HG02678 (cell line): ENCODE measurements at regions not wholly inside any gene's neighbourhood (a gene's known extent, or its start where the extent isn't known, plus 50 kb on each side); places are given as distances from the start of the nearest gene placed in this dataset.
"Not testable (repeated sequence)": the region's sequence is repeated elsewhere in the genome, so short reads cannot be mapped to it uniquely, and the experiment has no call there.

Experiments
- ATAC-seq: cut with Tn5 transposase; IDR thresholded peaks from one replicate; pipeline ENCODE4 v1.9.1; 2021; ENCODE audit warnings: mild to moderate bottlenecking, moderate library complexity; ENCODE audit not compliant: unreplicated experiment

DNA sequence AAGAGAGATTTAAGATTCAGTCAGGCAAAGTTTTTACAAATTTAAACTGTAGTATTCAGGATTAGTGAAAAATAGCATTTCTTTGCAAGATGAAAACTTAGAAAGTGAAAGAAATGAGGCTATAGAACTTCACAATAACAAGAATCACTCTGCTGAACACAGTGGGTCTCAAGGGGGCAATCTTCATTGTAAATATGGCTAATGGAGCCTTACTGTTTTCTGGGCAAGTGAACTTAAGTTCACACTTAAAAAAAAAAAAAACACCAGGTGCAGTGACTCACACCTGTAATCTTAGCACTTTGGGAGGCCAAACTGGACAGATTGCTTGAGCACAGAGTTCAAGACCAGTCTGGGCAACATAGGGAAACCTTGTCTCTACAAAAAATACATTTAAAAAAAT is 175.9 kb upstream of the SNX2 start:
- ATAC-seq, result no peak

DNA sequence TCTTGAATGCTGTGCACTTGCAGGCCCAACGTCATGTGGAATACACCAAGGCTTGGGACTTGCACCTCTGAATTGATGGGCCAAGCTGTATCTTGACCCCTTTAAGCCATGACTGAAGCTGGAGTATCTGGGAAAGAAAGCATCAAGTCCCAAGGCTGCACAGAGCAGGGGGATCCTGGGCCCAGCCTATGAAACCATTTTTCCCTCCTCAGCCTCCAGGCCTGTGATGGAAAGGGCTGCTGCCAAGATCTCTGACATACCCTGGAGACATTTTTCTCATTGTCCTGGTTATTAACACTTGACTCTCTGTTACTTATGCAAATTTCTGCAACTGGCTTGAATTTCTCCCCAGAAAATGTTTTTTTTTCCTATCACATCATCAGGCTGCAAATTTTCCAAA is 174.0 kb upstream of the SNX2 start:
- no peak for ATAC-seq

DNA sequence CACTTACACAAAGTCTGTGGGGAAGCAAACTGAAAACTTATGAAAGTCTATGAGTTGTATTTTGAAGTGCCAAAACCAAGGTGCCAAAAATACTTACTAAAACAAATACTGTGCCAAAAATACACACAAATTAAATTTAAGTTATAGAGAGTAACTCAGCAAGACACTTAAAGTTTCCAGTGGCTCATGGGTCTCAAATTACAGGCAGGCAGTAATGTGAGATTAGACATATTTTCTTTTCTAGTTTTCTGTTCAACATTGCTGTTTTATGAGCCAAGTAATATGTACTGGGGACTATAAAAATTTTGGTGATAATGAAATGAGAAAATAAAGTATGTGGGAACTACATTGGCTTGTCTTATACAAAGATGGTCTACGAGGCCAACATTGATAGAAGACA is 172.2 kb upstream of the SNX2 start:
- ATAC-seq, result no peak

DNA sequence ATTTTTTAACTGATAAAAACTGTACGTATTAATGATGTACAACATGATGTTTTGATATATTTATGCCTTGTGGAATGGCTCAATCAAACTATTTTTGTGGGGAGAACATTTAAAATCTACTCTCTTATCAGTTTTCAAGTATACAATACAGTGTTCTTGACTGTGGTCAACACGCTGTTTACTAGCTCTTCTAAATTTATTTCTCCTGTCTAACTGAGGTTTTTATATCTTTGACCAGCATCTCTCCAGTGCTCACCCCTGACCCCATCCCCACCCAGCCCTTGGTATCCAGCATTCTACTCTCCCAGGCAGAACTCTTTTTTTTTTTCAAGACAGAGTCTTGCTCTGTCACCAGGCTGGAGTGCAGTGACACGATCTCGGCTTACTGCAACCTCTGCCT is 169.6 kb upstream of the SNX2 start:
- no peak for ATAC-seq

DNA sequence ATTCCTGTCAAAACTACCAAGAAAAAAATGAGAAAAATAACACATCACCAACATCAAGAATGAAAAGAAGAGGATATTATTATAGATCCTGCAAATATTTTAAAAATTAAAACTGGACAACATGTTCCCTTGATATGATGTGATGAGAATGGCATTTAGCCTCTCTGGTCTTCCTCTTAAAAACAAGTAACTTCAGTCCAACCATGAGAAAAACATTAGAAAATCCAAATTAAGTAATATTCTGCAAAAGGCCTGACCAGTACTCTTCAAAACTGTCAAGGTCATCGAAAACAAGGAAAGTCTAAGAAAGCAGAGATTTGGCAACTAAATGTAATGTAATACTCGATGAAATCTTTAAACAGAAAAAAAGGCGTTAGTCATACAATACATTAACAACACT is 167.1 kb upstream of the SNX2 start:
- no peak for ATAC-seq

DNA sequence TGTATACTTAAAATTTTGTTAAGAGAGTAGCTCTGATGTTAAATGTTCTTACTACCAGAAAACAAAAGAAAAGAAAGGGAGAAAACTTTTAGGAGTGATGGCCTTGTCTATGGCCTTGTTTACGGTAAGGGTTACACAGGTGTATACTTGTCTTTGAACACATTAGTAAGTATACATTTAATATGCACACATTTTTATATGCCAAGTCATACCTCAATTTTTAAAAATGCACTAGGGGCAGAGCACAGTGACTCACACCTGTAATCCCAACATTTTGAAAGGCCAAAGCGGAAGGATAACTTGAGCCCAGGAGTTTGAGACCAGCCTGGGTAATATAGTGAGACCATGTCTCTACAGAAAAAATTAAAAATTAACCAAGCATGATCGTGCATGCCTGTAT is 166.7 kb upstream of the SNX2 start:
- ATAC-seq, result no peak

DNA sequence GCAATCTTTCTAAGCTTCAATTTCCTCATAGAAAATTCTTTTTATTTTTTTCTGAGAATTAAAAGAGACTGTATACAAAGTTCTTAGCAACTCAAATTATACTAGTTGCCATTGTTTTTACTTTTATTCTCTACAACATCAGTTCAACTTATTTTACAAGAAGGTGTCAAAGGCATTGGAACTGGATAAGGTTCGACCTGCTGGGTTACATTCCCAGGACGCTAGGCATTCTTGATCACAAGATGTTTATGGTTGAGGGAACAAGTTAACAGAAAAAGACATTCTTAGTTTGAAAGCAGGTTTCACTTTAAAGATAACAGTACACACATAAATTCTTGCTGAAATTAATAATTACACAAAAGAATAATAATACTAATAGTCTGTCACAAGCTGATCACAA is 163.5 kb upstream of the SNX2 start:
- no peak for ATAC-seq

DNA sequence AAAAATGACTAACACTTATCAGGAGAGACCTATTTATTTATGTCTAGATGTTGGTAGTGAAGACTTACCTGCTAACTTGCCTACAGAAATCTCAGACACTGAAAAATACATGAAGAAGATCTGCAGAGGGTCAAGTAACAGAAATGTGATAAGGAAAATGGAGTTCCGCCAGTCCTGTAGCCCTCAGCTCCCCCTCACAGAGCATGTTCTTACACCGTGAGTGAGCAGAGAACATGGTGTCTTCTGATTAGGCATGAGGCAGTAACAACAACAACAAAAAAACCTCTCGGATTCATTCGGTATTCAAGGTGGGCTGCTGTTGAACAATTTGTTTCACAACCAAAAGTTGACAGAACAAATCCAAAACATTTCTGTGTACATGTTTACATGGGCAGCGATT is 162.0 kb upstream of the SNX2 start:
- ATAC-seq, result no peak

DNA sequence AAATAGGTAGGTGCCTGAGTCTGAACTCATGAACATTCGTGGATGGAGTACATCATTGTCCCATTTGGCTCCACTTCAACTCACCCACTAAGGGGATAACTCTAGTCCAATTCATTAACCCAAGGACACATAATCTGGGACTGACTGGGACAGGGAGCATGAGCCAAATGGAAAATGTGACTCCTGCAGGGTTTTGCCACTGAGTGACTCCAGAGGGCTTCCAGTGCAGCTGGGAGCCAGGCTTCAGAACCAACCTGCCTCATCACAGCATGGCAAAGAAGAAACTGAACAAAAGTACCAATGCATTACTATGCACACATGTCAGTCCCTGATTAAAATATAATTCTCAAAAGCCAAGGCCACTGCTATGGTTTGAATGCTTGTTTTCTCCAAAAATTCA is 159.7 kb upstream of the SNX2 start:
- no peak for ATAC-seq

DNA sequence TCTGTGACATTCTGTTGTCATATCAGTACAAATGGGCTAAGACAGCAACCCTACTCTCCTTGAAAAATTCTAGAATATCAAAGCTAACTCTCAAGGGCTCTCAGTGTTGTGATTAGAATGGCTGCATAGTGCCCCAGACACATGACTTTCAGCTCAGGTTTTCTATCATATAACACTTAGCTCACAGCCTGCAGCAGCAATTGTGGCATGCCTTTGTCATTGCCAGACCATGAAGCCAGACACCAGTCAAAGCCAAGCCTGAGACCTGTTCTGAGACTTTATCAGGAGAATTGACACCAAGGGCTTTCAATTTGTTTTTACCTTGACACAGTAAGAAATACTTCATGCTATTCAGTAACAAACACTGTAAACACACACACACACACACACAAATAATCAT is 159.0 kb upstream of the SNX2 start:
- ATAC-seq, result no peak

DNA sequence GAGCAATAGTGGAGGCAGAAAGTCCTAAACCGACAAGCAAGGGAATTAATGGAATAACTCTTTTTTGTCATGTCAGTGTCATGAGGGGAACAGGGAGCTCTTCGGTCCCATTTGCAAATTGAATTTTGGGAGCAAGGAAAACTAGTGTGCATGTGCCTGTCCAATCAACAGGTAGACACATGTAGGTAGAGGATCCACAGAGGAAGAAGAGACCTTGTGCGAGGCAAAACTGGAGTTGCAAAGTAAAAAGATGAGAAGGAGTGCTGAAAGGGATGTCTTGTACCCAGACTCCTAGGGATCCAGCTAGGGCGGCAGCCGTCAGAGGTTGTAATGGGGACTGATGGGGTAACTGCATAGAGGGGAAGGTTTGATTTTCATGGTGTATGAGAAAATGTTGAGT is 156.8 kb upstream of the SNX2 start:
- ATAC-seq, result not testable (repeated sequence)

DNA sequence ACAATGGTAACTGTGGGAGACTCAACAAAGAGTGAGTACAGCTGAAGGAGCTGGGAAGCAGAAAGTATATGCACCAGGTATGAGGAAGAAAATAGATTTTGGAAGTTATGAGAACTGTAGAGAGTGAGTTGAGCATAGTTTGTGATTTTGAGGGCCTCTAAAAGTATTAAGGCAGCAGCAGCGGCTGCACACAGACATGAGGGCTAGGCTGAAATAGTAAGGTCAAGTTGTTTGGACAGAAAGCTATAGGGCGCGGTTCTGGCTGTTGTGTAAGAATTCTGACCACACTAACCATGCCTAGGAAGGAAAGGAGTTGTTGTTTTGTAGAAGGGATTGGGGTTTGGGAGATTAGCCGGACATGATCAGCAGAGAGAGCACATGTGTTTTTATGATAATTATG is 154.1 kb upstream of the SNX2 start:
- ATAC-seq, result not testable (repeated sequence)

DNA sequence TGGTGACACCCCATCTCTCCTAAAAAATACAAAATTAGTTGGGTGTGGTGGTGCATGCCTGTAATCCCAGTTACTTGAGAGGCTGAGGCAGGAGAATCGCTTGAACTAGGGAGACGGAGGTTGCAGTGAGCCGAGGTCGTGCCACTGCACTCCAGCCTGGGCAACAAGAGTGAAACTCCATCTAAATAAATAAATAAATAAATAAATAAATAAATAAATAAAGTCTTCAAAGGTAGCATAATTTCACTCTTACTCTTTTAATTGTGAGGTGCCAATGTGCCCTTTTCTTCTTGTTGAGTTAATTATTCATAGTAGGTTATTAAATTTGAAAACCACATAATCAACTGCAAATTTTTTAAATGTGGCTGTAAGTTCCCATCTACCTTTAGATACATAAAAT is 146.2 kb upstream of the SNX2 start:
- ATAC-seq, result not testable (repeated sequence)

DNA sequence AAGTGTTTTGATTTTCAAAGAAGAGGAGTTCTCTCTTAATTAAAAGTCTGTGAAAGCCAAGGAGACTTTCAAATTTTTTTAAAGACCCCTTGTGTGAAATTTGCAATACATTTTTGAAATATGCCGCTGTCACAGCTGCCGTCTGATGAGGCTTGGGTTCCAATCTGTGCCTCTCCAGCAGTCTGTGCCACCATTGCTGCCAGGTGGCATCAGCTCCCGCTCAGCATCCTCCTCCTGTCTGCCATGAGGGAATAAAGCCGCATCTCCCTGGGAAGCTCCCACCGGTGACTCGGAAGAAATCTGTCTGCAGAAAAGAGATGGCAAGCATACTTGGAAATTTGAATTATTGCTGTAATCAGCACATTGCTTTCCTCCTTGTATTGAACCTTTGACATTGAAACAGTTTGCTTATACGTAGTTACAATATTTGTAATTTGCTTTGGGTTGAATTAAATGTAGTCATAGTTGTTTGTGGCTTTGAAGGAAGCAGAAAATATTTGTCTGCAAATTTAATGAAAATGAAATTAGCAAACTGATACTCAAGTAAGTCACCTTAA is 145.7 kb upstream of the SNX2 start:
- ATAC-seq, result no peak

DNA sequence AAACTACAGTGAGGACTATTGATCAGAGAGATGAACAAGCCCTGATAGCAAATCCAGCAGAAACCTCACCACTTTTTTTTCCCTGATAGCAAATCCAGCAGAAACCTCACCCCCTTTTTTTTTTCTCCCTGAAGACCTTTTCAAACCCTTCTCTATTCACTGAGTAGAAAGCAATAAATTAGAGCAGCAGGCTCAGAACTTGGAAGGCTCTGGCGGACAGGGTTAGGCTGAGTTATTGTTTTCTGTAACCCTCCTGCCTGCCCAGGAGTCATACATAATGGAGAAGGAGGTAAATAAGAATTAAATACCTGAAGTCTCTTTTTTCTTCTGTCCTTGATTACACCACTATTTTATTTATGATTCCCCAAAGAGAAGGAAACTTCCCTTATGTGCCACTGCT is 136.3 kb upstream of the SNX2 start:
- no peak for ATAC-seq

DNA sequence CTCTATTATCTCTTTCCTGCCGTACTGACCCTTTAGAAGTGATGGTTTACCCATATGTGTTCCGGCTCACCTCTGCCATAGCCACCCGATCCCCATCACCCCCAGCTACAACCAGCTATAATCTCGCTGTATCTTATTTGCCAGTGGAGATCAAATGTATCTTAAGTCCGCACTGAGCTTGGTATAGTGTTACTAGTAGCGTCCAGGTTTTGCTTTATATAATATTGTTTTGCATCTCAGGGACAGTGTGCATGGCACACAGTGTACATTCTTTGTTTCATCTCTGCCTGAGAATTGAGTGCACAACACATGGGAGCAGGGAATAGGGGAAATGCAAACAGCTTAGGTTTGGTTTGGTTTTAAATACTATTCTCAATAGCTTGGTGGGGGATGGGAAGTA is 135.8 kb upstream of the SNX2 start:
- ATAC-seq, result no peak

DNA sequence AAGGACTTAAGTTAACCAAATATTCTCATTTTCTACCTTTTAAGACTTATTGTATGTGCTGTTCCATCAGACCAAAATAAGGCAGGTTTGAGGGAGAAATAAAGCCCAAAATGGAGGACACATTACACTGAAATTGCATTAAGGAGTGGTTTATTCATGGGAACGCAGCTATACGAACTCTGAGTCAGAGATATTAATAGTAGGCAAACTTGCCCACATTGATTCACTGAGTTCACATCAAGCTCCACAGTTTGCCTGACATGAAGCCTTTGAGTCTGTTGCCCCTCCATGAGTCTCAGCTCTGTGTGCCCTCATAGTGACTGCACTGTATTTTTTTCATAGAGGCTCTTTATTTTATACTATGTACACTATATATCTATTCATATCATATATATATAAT is 135.0 kb upstream of the SNX2 start:
- no peak for ATAC-seq

DNA sequence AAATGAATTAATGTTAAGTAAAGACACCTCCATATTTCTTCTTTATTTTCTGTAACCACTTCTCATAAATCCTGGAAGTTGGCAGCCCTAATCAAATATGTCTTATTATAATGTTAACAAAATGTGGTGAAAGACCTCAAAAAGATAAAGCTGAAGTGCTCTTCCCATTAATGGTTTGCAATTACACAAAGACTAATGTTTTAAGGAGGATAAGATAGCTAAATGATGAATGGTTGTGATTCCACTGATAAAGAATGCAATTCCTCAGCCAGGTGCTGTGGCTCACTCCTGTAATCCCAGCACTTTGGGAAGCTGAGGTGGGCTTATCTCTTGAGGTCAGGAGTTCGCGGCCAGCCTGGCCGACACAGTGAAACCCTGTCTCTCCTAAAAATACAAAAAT is 125.8 kb upstream of the SNX2 start:
- ATAC-seq, result no peak

DNA sequence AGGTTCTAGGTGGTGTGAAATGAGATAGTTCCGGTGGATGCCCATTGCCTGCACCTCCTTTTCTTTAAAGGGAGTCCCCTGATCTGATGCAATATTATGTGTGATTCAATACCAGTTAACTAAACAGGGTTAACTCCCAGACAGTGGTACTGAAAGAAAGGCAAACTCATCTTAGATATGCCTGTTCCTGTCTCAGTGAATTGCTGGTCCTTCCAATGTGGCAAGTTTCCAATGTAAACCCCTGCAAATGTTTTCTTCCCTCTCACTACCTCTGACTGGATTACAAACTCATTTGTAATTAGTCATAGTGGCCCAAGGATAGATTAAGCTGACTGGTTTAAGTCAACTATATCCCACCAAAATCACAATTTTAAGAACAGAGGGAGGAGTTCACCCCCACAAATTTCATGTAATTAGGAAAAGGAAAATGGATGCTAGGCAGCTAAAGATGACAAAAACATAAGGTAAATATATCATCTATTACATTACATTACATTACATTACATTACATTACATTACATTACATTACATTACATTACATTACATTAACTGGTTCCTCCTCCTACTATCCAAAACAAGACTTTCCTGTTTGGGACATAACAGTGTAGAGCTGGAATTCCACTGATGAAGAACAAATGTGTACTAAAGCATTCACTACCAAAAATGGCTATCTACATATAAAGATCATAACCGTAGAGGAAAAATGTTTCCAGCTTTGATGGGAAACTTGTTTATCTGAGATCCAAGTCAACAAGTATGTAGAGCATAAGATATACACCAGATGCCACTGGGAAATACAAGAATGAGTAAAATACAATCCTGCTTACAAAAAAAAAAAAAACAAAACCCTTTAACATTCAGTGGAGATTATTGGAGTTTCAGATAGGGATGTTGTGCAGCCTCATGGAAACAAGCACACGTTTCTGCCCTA is 121.5 kb upstream of the SNX2 start:
- ATAC-seq, result no peak

DNA sequence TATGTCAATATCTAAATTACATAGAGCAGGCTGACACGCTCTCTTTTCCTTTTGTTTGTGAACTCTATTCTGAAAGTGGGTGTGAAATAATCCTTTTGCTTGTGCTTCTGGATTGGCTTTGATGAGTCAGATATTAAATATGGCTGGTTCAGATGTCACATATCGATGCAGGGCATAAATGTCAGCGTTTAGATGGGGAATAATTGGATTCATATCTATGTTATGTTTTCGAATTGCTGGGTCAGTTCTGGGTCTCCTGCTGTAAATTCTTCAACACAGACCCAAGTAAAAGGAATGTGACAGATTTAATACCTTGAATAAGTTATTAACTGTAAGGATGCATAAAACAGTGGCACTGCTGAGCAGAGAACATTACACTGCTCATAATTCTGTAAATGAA is 118.7 kb upstream of the SNX2 start:
- ATAC-seq, result no peak

DNA sequence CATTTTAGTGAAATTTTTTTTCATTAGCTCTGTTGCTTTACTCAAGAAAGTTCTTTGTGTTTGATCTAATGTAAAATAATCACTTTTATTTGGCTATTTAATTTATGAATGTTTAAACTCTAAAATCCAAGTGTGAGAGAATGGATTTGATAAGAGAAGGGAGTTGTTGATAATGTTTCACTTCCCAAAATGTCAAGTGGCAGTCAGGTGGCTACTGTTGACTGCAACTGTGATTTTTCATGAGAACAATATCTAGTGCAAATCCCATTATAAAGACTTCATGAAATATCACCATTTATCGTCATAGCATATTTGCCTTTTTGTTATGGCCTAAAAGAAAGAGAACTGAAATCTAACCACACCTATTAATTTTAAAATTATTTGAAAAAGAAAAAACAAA is 118.3 kb upstream of the SNX2 start:
- no peak for ATAC-seq

DNA sequence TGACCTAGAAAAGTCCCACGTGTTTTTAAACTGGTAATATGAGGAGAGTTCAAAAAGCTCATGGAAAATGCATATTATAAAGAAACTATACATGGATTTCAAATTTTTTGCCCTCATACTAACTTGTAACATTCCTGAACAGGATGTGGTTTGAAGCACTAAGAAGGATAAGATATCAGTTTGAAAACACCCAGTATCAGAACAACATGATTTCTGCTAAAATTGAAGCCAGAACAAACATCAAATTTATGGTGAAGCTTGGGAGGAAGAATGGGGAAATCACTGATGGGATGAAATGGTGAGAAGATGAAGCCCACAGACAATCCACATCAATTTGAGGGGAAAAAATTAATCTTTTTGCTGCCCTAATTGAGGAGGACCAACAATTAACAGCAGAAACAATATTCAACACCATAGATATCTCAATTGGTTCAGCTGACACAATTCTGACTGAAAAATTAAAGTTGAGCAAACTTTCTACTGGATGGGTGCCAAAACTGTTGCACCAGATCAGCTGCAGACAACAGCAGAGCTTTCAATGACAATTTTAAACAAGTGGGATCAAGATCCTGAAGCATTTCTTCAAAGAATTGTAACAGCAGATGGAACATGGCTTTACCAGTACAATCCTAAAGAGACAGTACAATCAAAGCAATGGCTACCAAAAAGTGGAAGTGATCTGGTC is 113.2 kb upstream of the SNX2 start:
- ATAC-seq, result no peak
